ENCODE measurements at regions not wholly inside any gene's neighbourhood (a gene's known extent, or its start where the extent isn't known, plus 50 kb on each side); places are given as distances from the start of the nearest gene placed in this dataset.

GRCh38 chr13:58592786-58593185 lies 961.2 kb downstream of the PCDH17 start:
- no peak overlapping the region for H3K27ac ChIP-seq
- TF ChIP-seq CTCF (conservative IDR thresholded peaks at IDR 0.05) (no peak), EZH2 (IDR thresholded peaks at IDR 0.05; ENCODE audit: low read depth) (no peak)
- no peak for DNase-seq
- no peaks in the 10 kb centered on the region for H3K79me2 ChIP-seq (ENCODE audit: low read depth)
- H3F3A ChIP-seq (ENCODE audit: insufficient read depth, low read depth): no peaks in the 10 kb centered on the region
- H4K20me1 ChIP-seq (ENCODE audit: insufficient read depth): no peaks in the 10 kb centered on the region
- no peaks in the 10 kb centered on the region for H3K9me2 ChIP-seq (ENCODE audit: insufficient read depth)
- H3K4me2 ChIP-seq: no peak overlapping the region
- H3K36me3 ChIP-seq (ENCODE audit: low read depth): no peaks in the 10 kb centered on the region
- no peaks in the 10 kb centered on the region for H3K9me3 ChIP-seq (ENCODE audit: insufficient read depth, low read depth)
- no peaks in the 10 kb centered on the region for H3K4me1 ChIP-seq (replicated peaks; ENCODE audit: insufficient read depth)
- intact Hi-C loops (cut with micrococcal nuclease; ENCODE audit: unreplicated experiment): no loop called here
- BruUV-seq (replicated peaks): no TSS peak
- no peaks in the 10 kb centered on the region for H3K27me3 ChIP-seq (ENCODE audit: insufficient read depth, low read depth)
- POLR2A ChIA-PET (ENCODE audit: unreplicated experiment): no interaction called here
- H2AFZ ChIP-seq: no peak overlapping the region
- H3K4me3 ChIP-seq: no peak overlapping the region
- CTCF ChIA-PET: no interaction called here

- no peak overlapping the region for H2AFZ ChIP-seq
- H3K4me2 ChIP-seq: no peak overlapping the region
- no peaks in the 10 kb centered on the region for H3K79me2 ChIP-seq (ENCODE audit: low read depth)
- no peak for DNase-seq
- ChIA-PET POLR2A (ENCODE audit: unreplicated experiment) (no interaction called here), CTCF (no interaction called here)
- H3K27ac ChIP-seq: no peak overlapping the region
- no TSS peak for BruUV-seq (replicated peaks)
- no peaks in the 10 kb centered on the region for H3K36me3 ChIP-seq (ENCODE audit: low read depth)
- no peaks in the 10 kb centered on the region for H3K9me2 ChIP-seq (ENCODE audit: insufficient read depth)
- H4K20me1 ChIP-seq (ENCODE audit: insufficient read depth): no peaks in the 10 kb centered on the region
- intact Hi-C loops (cut with micrococcal nuclease; ENCODE audit: unreplicated experiment): no loop called here
- no peaks in the 10 kb centered on the region for H3K9me3 ChIP-seq (ENCODE audit: insufficient read depth, low read depth)
- no peaks in the 10 kb centered on the region for H3F3A ChIP-seq (ENCODE audit: insufficient read depth, low read depth)
- H3K27me3 ChIP-seq (ENCODE audit: insufficient read depth, low read depth): no peaks in the 10 kb centered on the region
- H3K4me3 ChIP-seq: no peak overlapping the region
- TF ChIP-seq EZH2 (IDR thresholded peaks at IDR 0.05; ENCODE audit: low read depth) (no peak), CTCF (conservative IDR thresholded peaks at IDR 0.05) (no peak)
- no peaks in the 10 kb centered on the region for H3K4me1 ChIP-seq (replicated peaks; ENCODE audit: insufficient read depth)
These were observed 963.4 kb downstream of the PCDH17 start for GRCh38 chr13:58594747-58595600.

GRCh38 chr13:58597552-58597951 lies 966.0 kb downstream of the PCDH17 start:
- ChIA-PET POLR2A (ENCODE audit: unreplicated experiment) (no interaction called here), CTCF (no interaction called here)
- Histone ChIP-seq H3K27me3 (ENCODE audit: insufficient read depth, low read depth) (no peaks in the 10 kb centered on the region), H3K4me2 (no peak overlapping the region), H3K9me2 (ENCODE audit: insufficient read depth) (no peaks in the 10 kb centered on the region), H3K79me2 (ENCODE audit: low read depth) (no peaks in the 10 kb centered on the region), H4K20me1 (ENCODE audit: insufficient read depth) (no peaks in the 10 kb centered on the region), H3K4me1 (replicated peaks; ENCODE audit: insufficient read depth) (no peaks in the 10 kb centered on the region), H3K4me3 (no peak overlapping the region), H3K36me3 (ENCODE audit: low read depth) (no peaks in the 10 kb centered on the region), H2AFZ (no peak overlapping the region), H3F3A (ENCODE audit: insufficient read depth, low read depth) (no peaks in the 10 kb centered on the region), H3K27ac (no peak overlapping the region), H3K9me3 (ENCODE audit: insufficient read depth, low read depth) (no peaks in the 10 kb centered on the region)
- intact Hi-C loops (cut with micrococcal nuclease; ENCODE audit: unreplicated experiment): no loop called here
- no TSS peak for BruUV-seq (replicated peaks)
- no peak for DNase-seq
- TF ChIP-seq CTCF (conservative IDR thresholded peaks at IDR 0.05) (no peak), EZH2 (IDR thresholded peaks at IDR 0.05; ENCODE audit: low read depth) (no peak)
